ENCODE measurements at regions not wholly inside any gene's neighbourhood (a gene's known extent, or its start where the extent isn't known, plus 50 kb on each side); places are given as distances from the start of the nearest gene placed in this dataset.

GRCh38 chr2:53460937-53461336 lies 306.7 kb upstream of the CHAC2 start:
- Histone ChIP-seq H3K36me3 (ENCODE audit: control insufficient read depth, insufficient read depth, low read length) (no peaks in the 10 kb centered on the region), H3K4me3 (ENCODE audit: low read depth, low read length) (no peak overlapping the region), H3K27me3 (ENCODE audit: control insufficient read depth, insufficient read depth, low read length) (no peaks in the 10 kb centered on the region)
- DNase-seq (ENCODE audit: low read depth), result no peak
- no peak for TF ChIP-seq CTCF (IDR thresholded peaks at IDR 0.05; ENCODE audit: insufficient read depth, low read length, poor library complexity, severe bottlenecking)

- no peak for TF ChIP-seq CTCF (IDR thresholded peaks at IDR 0.05; ENCODE audit: insufficient read depth, low read length, poor library complexity, severe bottlenecking)
- DNase-seq (ENCODE audit: low read depth), result no peak
- Histone ChIP-seq H3K4me3 (ENCODE audit: low read depth, low read length) (no peak overlapping the region), H3K36me3 (ENCODE audit: control insufficient read depth, insufficient read depth, low read length) (no peaks in the 10 kb centered on the region), H3K27me3 (ENCODE audit: control insufficient read depth, insufficient read depth, low read length) (no peaks in the 10 kb centered on the region)
Observed at GRCh38 chr2:53460347-53460746, 307.3 kb upstream of the CHAC2 start.

- no peaks in the 10 kb centered on the region for H3K27me3 ChIP-seq (ENCODE audit: control insufficient read depth, insufficient read depth, low read length)
- no peak overlapping the region for H3K4me3 ChIP-seq (ENCODE audit: low read depth, low read length)
- no peak for TF ChIP-seq CTCF (IDR thresholded peaks at IDR 0.05; ENCODE audit: insufficient read depth, low read length, poor library complexity, severe bottlenecking)
- H3K36me3 ChIP-seq (ENCODE audit: control insufficient read depth, insufficient read depth, low read length), result no peaks in the 10 kb centered on the region
- DNase-seq (ENCODE audit: low read depth), result no peak
Observed at GRCh38 chr2:53455094-53455493, 312.5 kb upstream of the CHAC2 start.

GRCh38 chr2:53452957-53453748 lies 314.5 kb upstream of the CHAC2 start:
- Histone ChIP-seq H3K27me3 (ENCODE audit: control insufficient read depth, insufficient read depth, low read length) (no peaks in the 10 kb centered on the region), H3K4me3 (ENCODE audit: low read depth, low read length) (no peak overlapping the region), H3K36me3 (ENCODE audit: control insufficient read depth, insufficient read depth, low read length) (no peaks in the 10 kb centered on the region)
- no peak for TF ChIP-seq CTCF (IDR thresholded peaks at IDR 0.05; ENCODE audit: insufficient read depth, low read length, poor library complexity, severe bottlenecking)
- DNase-seq (ENCODE audit: low read depth), result no peak

- no peak overlapping the region for H3K4me3 ChIP-seq (ENCODE audit: low read depth, low read length)
- TF ChIP-seq CTCF (IDR thresholded peaks at IDR 0.05; ENCODE audit: insufficient read depth, low read length, poor library complexity, severe bottlenecking), result no peak
- no peaks in the 10 kb centered on the region for H3K27me3 ChIP-seq (ENCODE audit: control insufficient read depth, insufficient read depth, low read length)
- DNase-seq (ENCODE audit: low read depth), result no peak
- H3K36me3 ChIP-seq (ENCODE audit: control insufficient read depth, insufficient read depth, low read length), result no peaks in the 10 kb centered on the region
Observed at GRCh38 chr2:53452400-53452799, 315.2 kb upstream of the CHAC2 start.

GRCh38 chr2:53450923-53451322 lies 316.7 kb upstream of the CHAC2 start:
- Histone ChIP-seq H3K4me3 (ENCODE audit: low read depth, low read length) (no peak overlapping the region), H3K36me3 (ENCODE audit: control insufficient read depth, insufficient read depth, low read length) (no peaks in the 10 kb centered on the region), H3K27me3 (ENCODE audit: control insufficient read depth, insufficient read depth, low read length) (no peaks in the 10 kb centered on the region)
- no peak for DNase-seq (ENCODE audit: low read depth)
- no peak for TF ChIP-seq CTCF (IDR thresholded peaks at IDR 0.05; ENCODE audit: insufficient read depth, low read length, poor library complexity, severe bottlenecking)
